ENCODE measurements at regions not wholly inside any gene's neighbourhood (a gene's known extent, or its start where the extent isn't known, plus 50 kb on each side); places are given as distances from the start of the nearest gene placed in this dataset.

GRCh38 chr4:188663369-188663768 lies 524.1 kb downstream of the TRIML1 start:
- no peak for TF ChIP-seq SETDB1 (IDR thresholded peaks at IDR 0.05; ENCODE audit: insufficient read length, low read length)
- TF ChIP-seq CTCF (tag by site-specific recombination; IDR thresholded peaks at IDR 0.05): no peak
- no peak for TF ChIP-seq ZNF423 (tag by site-specific recombination; IDR thresholded peaks at IDR 0.05)
- no peak for TF ChIP-seq PRDM6 (tag by site-specific recombination; IDR thresholded peaks at IDR 0.05)
- TF ChIP-seq ZNF747 (tag by site-specific recombination; IDR thresholded peaks at IDR 0.05): no peak
- no peak for TF ChIP-seq GLI2 (tag by site-specific recombination; IDR thresholded peaks at IDR 0.05; ENCODE audit: borderline replicate concordance, low read depth)
